SU-DHL-6 (cell line): ENCODE measurements at regions not wholly inside any gene's neighbourhood (a gene's known extent, or its start where the extent isn't known, plus 50 kb on each side); places are given as distances from the start of the nearest gene placed in this dataset.

Experiments
- H2AFZ ChIP-seq: fragments of 200-600 bp; sonication (generic); 2 replicates; pipeline ENCODE4 v1.6.1; 2014; ENCODE audit warnings: low read depth, mild to moderate bottlenecking, moderate library complexity, mixed read lengths, antibody characterized with exemption, low read length; ENCODE audit not compliant: severe bottlenecking
- H3F3A ChIP-seq: fragments of 200-600 bp; shearing (Covaris generic); 2 replicates; pipeline ENCODE4 v1.6.0; 2016; ENCODE audit warnings: antibody characterized with exemption, mild to moderate bottlenecking; ENCODE audit not compliant: insufficient read depth
- H3K27ac ChIP-seq: fragments of 200-600 bp; sonication (generic); 2 replicates; pipeline ENCODE4 v1.5.1; 2016; ENCODE audit warnings: low read depth, mild to moderate bottlenecking, low read length, moderate library complexity, mixed read lengths
- H3K27me3 ChIP-seq: fragments of 200-600 bp; sonication (generic), shearing (Covaris generic); 2 replicates; pipeline ENCODE4 v1.6.0; 2014; ENCODE audit warnings: mild to moderate bottlenecking, low read length
- H3K36me3 ChIP-seq: fragments of 200-600 bp; sonication (generic); 2 replicates; pipeline ENCODE4 v1.6.1; 2014; ENCODE audit warnings: mild to moderate bottlenecking, low read length, mixed read lengths
- H3K4me2 ChIP-seq: fragments of 300-600, 200-600 bp; shearing (Covaris generic), sonication (generic); 2 replicates; pipeline ENCODE4 v1.6.0; 2014; ENCODE audit warnings: low read length, low read depth, mild to moderate bottlenecking; ENCODE audit not compliant: poor library complexity, severe bottlenecking
- H3K4me3 ChIP-seq: fragments of 200-600 bp; sonication (generic); 2 replicates; pipeline ENCODE4 v1.5.1; 2014; ENCODE audit warnings: antibody characterized with exemption, low read length, mild to moderate bottlenecking, mixed read lengths; ENCODE audit not compliant: insufficient read depth, poor library complexity, severe bottlenecking
- H3K79me2 ChIP-seq: fragments of 200-600 bp; sonication (generic); 2 replicates; pipeline ENCODE4 v1.6.1; 2014; ENCODE audit warnings: mild to moderate bottlenecking, low read length, moderate library complexity; ENCODE audit not compliant: insufficient read depth
- H3K9ac ChIP-seq: fragments of 200-600 bp; sonication (generic); 2 replicates; pipeline ENCODE4 v1.7.0; 2014; ENCODE audit warnings: mild to moderate bottlenecking, low read length
- H3K9me2 ChIP-seq: fragments of 200-600 bp; sonication (generic); replicated peaks from 2 replicates; pipeline ENCODE4 v1.6.1; 2014; ENCODE audit warnings: low read length; ENCODE audit not compliant: insufficient read depth
- H3K9me3 ChIP-seq: fragments of 200-600 bp; sonication (generic); 2 replicates; pipeline ENCODE4 v1.6.1; 2014; ENCODE audit warnings: low read length, mixed read lengths; ENCODE audit not compliant: insufficient read depth
- H4K20me1 ChIP-seq: fragments of 200-600 bp; sonication (generic); 2 replicates; pipeline ENCODE4 v1.6.1; 2014; ENCODE audit warnings: low read depth, mild to moderate bottlenecking, antibody characterized with exemption, low read length, moderate library complexity, mixed read lengths
- CTCF ChIP-seq: fragments of 200-600 bp; sonication (generic); IDR thresholded peaks from one replicate; pipeline ENCODE4 v1.5.1; 2017; ENCODE audit warnings: antibody characterized with exemption, mild to moderate bottlenecking, low read length, moderate library complexity; ENCODE audit not compliant: insufficient read depth, poor library complexity, severe bottlenecking
- EZH2phosphoT487 ChIP-seq: fragments of 200-600 bp; sonication (generic), shearing (Covaris generic); conservative IDR thresholded peaks from 2 replicates; pipeline ENCODE4 v1.6.1; 2018; ENCODE audit warnings: mild to moderate bottlenecking, antibody characterized with exemption, low read length, moderate library complexity, mixed read lengths

GRCh38 chr11:86148345-86148747, 79.5 kb upstream of the PICALM start:
- Histone ChIP-seq H3K79me2 (no peaks in the 10 kb centered on the region), H4K20me1 (no peaks in the 10 kb centered on the region), H3K27me3 (no peaks in the 10 kb centered on the region), H3K4me2 (no peak overlapping the region), H3K36me3 (no peaks in the 10 kb centered on the region), H3K9ac (no peak overlapping the region), H3K9me2 (no peaks in the 10 kb centered on the region), H2AFZ (no peak overlapping the region), H3K4me3 (no peak overlapping the region), H3F3A (no peaks in the 10 kb centered on the region), H3K27ac (no peak overlapping the region), H3K9me3 (no peaks in the 10 kb centered on the region)
- no peak for TF ChIP-seq CTCF
- TF ChIP-seq EZH2phosphoT487 = no peak

GRCh38 chr11:86147004-86147403, 78.1 kb upstream of the PICALM start:
- no peaks in the 10 kb centered on the region for H3F3A ChIP-seq
- H3K9me2 ChIP-seq = no peaks in the 10 kb centered on the region
- no peaks in the 10 kb centered on the region for H3K9me3 ChIP-seq
- no peak overlapping the region for H3K27ac ChIP-seq
- H3K27me3 ChIP-seq = no peaks in the 10 kb centered on the region
- H4K20me1 ChIP-seq = no peaks in the 10 kb centered on the region
- no peak overlapping the region for H3K4me3 ChIP-seq
- H3K36me3 ChIP-seq = no peaks in the 10 kb centered on the region
- H2AFZ ChIP-seq = no peak overlapping the region
- no peaks in the 10 kb centered on the region for H3K79me2 ChIP-seq
- no peak overlapping the region for H3K9ac ChIP-seq
- TF ChIP-seq CTCF (no peak), EZH2phosphoT487 (no peak)
- H3K4me2 ChIP-seq = no peak overlapping the region

GRCh38 chr11:86145439-86146156, 76.7 kb upstream of the PICALM start:
- no peaks in the 10 kb centered on the region for H4K20me1 ChIP-seq
- no peak overlapping the region for H3K4me2 ChIP-seq
- H3K4me3 ChIP-seq = no peak overlapping the region
- H3K36me3 ChIP-seq = no peaks in the 10 kb centered on the region
- H3K27ac ChIP-seq = no peak overlapping the region
- no peak overlapping the region for H2AFZ ChIP-seq
- no peaks in the 10 kb centered on the region for H3K9me2 ChIP-seq
- no peaks in the 10 kb centered on the region for H3F3A ChIP-seq
- no peaks in the 10 kb centered on the region for H3K79me2 ChIP-seq
- H3K9me3 ChIP-seq = no peaks in the 10 kb centered on the region
- no peaks in the 10 kb centered on the region for H3K27me3 ChIP-seq
- no peak overlapping the region for H3K9ac ChIP-seq
- TF ChIP-seq CTCF (no peak), EZH2phosphoT487 (no peak)
